ENCODE measurements at regions not wholly inside any gene's neighbourhood (a gene's known extent, or its start where the extent isn't known, plus 50 kb on each side); places are given as distances from the start of the nearest gene placed in this dataset.

DNA sequence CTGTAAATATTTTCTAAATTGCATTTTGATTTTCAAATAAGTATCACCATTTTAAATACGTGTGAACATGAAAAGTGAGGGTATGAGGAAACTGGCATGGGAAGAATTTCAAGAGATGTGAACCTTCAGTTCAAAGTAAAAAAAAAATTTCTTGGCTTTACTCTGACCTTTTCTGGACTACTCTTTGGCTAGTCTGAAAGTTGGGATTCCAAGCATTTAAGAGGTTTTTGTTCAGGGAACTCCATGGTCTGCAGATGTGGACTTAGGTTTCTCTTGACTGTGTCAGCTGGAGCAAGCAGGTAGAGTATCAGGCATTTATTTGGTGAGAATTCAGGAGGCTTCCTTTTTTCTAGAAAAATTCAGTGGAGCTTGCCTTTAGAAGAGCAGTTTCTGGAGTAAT lies 311.6 kb downstream of the LRIG3 start:
- TF ChIP-seq EP300 (IDR thresholded peaks at IDR 0.05; ENCODE audit: borderline replicate concordance in 1 of 2, low read depth in 1 of 2, low read length in 1 of 2) (no peak), SIN3A (IDR thresholded peaks at IDR 0.05; ENCODE audit: borderline replicate concordance, low read depth, low read length) (no peak), GATA2 (CRISPR knock-in tag; IDR thresholded peaks at IDR 0.05) (no peak), ELF1 (IDR thresholded peaks at IDR 0.05) (no peak), FOXJ3 (CRISPR knock-in tag; IDR thresholded peaks at IDR 0.05) (no peak), SMC3 (IDR thresholded peaks at IDR 0.05; ENCODE audit: low read depth, low read length) (no peak)
- TF ChIP-seq, protein P1, sequence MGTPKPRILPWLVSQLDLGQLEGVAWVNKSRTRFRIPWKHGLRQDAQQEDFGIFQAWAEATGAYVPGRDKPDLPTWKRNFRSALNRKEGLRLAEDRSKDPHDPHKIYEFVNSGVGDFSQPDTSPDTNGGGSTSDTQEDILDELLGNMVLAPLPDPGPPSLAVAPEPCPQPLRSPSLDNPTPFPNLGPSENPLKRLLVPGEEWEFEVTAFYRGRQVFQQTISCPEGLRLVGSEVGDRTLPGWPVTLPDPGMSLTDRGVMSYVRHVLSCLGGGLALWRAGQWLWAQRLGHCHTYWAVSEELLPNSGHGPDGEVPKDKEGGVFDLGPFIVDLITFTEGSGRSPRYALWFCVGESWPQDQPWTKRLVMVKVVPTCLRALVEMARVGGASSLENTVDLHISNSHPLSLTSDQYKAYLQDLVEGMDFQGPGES (IDR thresholded peaks at IDR 0.05; ENCODE audit: low read depth, low read length), result no peak
- no peaks in the 10 kb centered on the region for H4K20me1 ChIP-seq (ENCODE audit: insufficient read depth)
- POLR2A ChIA-PET, result no interaction called here

DNA sequence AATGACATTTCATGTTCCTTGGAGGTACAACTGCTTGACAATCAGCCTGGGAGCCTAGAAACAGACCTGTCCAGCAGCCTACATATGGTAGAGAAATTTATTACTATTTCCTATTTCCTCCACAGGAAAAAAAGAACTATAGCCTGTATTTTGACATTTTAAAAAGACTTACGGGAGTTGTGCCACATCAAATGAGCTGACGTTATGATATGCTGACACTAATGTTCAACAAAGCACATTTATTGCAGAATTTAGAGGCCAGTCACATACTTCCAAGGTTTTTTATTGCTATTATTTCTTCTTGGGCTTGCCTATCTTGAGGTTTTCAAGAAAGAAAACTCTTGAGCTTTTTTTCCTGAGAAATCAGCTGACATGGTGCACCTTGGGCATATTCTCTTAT lies 305.3 kb downstream of the LRIG3 start:
- POLR2A ChIA-PET, result no interaction called here
- no peak overlapping the region for H3K4me2 ChIP-seq
- H3K9me3 ChIP-seq, result no peaks in the 10 kb centered on the region
- CTCF ChIA-PET, result no interaction called here
- H3K9ac ChIP-seq, result no peak overlapping the region
- no peak overlapping the region for H3K4me3 ChIP-seq (ENCODE audit: low read depth in 2 of 2, low read length in 1 of 2)
- DNase-seq, result no peak
- H3F3A ChIP-seq (replicated peaks; ENCODE audit: insufficient read depth), result no peaks in the 10 kb centered on the region
- no peaks in the 10 kb centered on the region for H3K79me2 ChIP-seq (ENCODE audit: insufficient read depth)
- TF ChIP-seq POLR2AphosphoS5 (IDR thresholded peaks at IDR 0.05; ENCODE audit: low read depth, low read length) (no peak), FOXM1 (IDR thresholded peaks at IDR 0.05; ENCODE audit: low read depth) (no peak), NRF1 (IDR thresholded peaks at IDR 0.05; ENCODE audit: low read depth, low read length) (no peak), GATA2 (CRISPR knock-in tag; IDR thresholded peaks at IDR 0.05) (no peak), TAF1 (IDR thresholded peaks at IDR 0.05; ENCODE audit: borderline replicate concordance, low read depth, low read length) (no peak), YY1 (IDR thresholded peaks at IDR 0.05; ENCODE audit: low read depth) (no peak), NFIC (IDR thresholded peaks at IDR 0.05; ENCODE audit: borderline replicate concordance) (no peak), MEF2A (IDR thresholded peaks at IDR 0.05; ENCODE audit: borderline replicate concordance, low read depth) (no peak)
- no peaks in the 10 kb centered on the region for H3K9me2 ChIP-seq
- H2AFZ ChIP-seq (ENCODE audit: low read depth), result no peak overlapping the region
- no peaks in the 10 kb centered on the region for H3K36me3 ChIP-seq (replicated peaks in 1 of 2; ENCODE audit: control insufficient read depth in 1 of 2, insufficient read depth in 2 of 2, low read length in 1 of 2)
- no peaks in the 10 kb centered on the region for H3K4me1 ChIP-seq (ENCODE audit: control insufficient read depth in 1 of 2, insufficient read depth in 2 of 2, low read depth in 1 of 2, low read length in 1 of 2)
- WGBS (ENCODE audit: low lambda C conversion rate), result 12% methylated on average over 2 of the region's 2 CpGs
- H3K27ac ChIP-seq (ENCODE audit: low read depth in 2 of 2, low read length in 1 of 2), result no peak overlapping the region
- no peaks in the 10 kb centered on the region for H4K20me1 ChIP-seq (ENCODE audit: insufficient read depth)
- H3K27me3 ChIP-seq (ENCODE audit: insufficient read depth), result peaks cover 14% of the 10 kb centered on the region; the same call in 1 of the 2 replicates

More for the DNA sequence above, 311.6 kb downstream of the LRIG3 start:
- no peaks in the 10 kb centered on the region for H3K9me3 ChIP-seq
- no peaks in the 10 kb centered on the region for H3K4me1 ChIP-seq (ENCODE audit: control insufficient read depth in 1 of 2, insufficient read depth in 2 of 2, low read depth in 1 of 2, low read length in 1 of 2)
- no peak overlapping the region for H3K4me2 ChIP-seq
- DNase-seq, result no peak
- H3K9me2 ChIP-seq, result 0 out of 2 replicates have a peak, but pooled peaks cover 3% of the 10 kb centered on the region
- no peaks in the 10 kb centered on the region for H3K79me2 ChIP-seq (ENCODE audit: insufficient read depth)
- no peak overlapping the region for H3K4me3 ChIP-seq (ENCODE audit: low read depth in 2 of 2, low read length in 1 of 2)
- no peaks in the 10 kb centered on the region for H3K36me3 ChIP-seq (replicated peaks in 1 of 2; ENCODE audit: control insufficient read depth in 1 of 2, insufficient read depth in 2 of 2, low read length in 1 of 2)
- 8% methylated on average over 1 of the region's 1 CpG for WGBS (ENCODE audit: low lambda C conversion rate)
- CTCF ChIA-PET, result no interaction called here
- no peak overlapping the region for H3K9ac ChIP-seq
- H3F3A ChIP-seq (replicated peaks; ENCODE audit: insufficient read depth), result no peaks in the 10 kb centered on the region
- no peak overlapping the region for H2AFZ ChIP-seq (ENCODE audit: low read depth)
- peaks cover 19% of the 10 kb centered on the region; the same call in 1 of the 2 replicates for H3K27me3 ChIP-seq (ENCODE audit: insufficient read depth)
- H3K27ac ChIP-seq (ENCODE audit: low read depth in 2 of 2, low read length in 1 of 2), result no peak overlapping the region
